ENCODE measurements at regions not wholly inside any gene's neighbourhood (a gene's known extent, or its start where the extent isn't known, plus 50 kb on each side); places are given as distances from the start of the nearest gene placed in this dataset.
"Not testable (repeated sequence)": the region's sequence is repeated elsewhere in the genome, so short reads cannot be mapped to it uniquely, and the experiment has no call there.

- ATAC-seq; intact Hi-C loops (cut with micrococcal nuclease); DNase-seq: not testable (repeated sequence)
These were observed 365.7 kb downstream of the NEBL start for GRCh38 chr10:20531241-20531883.

- no peak for DNase-seq
- intact Hi-C loops (cut with micrococcal nuclease), result no loop called here
- ATAC-seq, result no peak
These were observed 375.9 kb downstream of the NEBL start for GRCh38 chr10:20521186-20521585.

- intact Hi-C loops (cut with micrococcal nuclease), result no loop called here
- ATAC-seq (no peak), DNase-seq (no peak)
These were observed 381.5 kb downstream of the NEBL start for GRCh38 chr10:20515654-20516053.

- ATAC-seq (no peak), DNase-seq (no peak)
- intact Hi-C loops (cut with micrococcal nuclease), result no loop called here
These were observed 384.5 kb downstream of the NEBL start for GRCh38 chr10:20512631-20513030.

GRCh38 chr10:20508921-20509320 lies 388.2 kb downstream of the NEBL start:
- no peak for DNase-seq
- intact Hi-C loops (cut with micrococcal nuclease), result no loop called here
- no peak for ATAC-seq

- intact Hi-C loops (cut with micrococcal nuclease), result no loop called here
- ATAC-seq (no peak), DNase-seq (no peak)
These were observed 394.1 kb downstream of the NEBL start for GRCh38 chr10:20502903-20503585.

- ATAC-seq, result no peak
- intact Hi-C loops (cut with micrococcal nuclease), result no loop called here
- DNase-seq, result no peak
These were observed 402.6 kb downstream of the NEBL start for GRCh38 chr10:20494474-20494873.

GRCh38 chr10:20492447-20492846 lies 404.7 kb downstream of the NEBL start:
- DNase-seq (no peak), ATAC-seq (no peak)
- intact Hi-C loops (cut with micrococcal nuclease), result no loop called here

GRCh38 chr10:20489961-20490360 lies 407.1 kb downstream of the NEBL start:
- intact Hi-C loops (cut with micrococcal nuclease), result no loop called here
- DNase-seq, result no peak
- no peak for ATAC-seq

GRCh38 chr10:20486791-20487190 lies 410.3 kb downstream of the NEBL start:
- no peak for ATAC-seq

GRCh38 chr10:20485554-20485953 lies 411.6 kb downstream of the NEBL start:
- ATAC-seq, result no peak
- no peak for DNase-seq
- intact Hi-C loops (cut with micrococcal nuclease), result no loop called here

More at GRCh38 chr10:20486791-20487190, 410.3 kb downstream of the NEBL start:
- intact Hi-C loops (cut with micrococcal nuclease), result no loop called here
- no peak for DNase-seq

- ATAC-seq, result no peak
- DNase-seq, result no peak
- intact Hi-C loops (cut with micrococcal nuclease), result no loop called here
These were observed 416.1 kb downstream of the NEBL start for GRCh38 chr10:20481054-20481453.

GRCh38 chr10:20480575-20480974 lies 416.5 kb downstream of the NEBL start:
- ATAC-seq; DNase-seq; intact Hi-C loops (cut with micrococcal nuclease): not testable (repeated sequence)

GRCh38 chr10:20474064-20474463 lies 423.0 kb downstream of the NEBL start:
- intact Hi-C loops (cut with micrococcal nuclease), result no loop called here
- no peak for ATAC-seq
- no peak for DNase-seq

- ATAC-seq, result no peak
- no peak for DNase-seq
- intact Hi-C loops (cut with micrococcal nuclease), result no loop called here
These were observed 423.9 kb downstream of the NEBL start for GRCh38 chr10:20473023-20473760.

GRCh38 chr10:20466731-20467130 lies 430.4 kb downstream of the NEBL start:
- DNase-seq, result no peak
- no peak for ATAC-seq
- intact Hi-C loops (cut with micrococcal nuclease), result no loop called here

GRCh38 chr10:20457649-20458048 lies 439.5 kb downstream of the NEBL start:
- intact Hi-C loops (cut with micrococcal nuclease), result no loop called here
- ATAC-seq (no peak), DNase-seq (no peak)

GRCh38 chr10:20455774-20456173 lies 441.3 kb downstream of the NEBL start:
- ATAC-seq, result no peak
- DNase-seq, result no peak

GRCh38 chr10:20454331-20454730 lies 442.8 kb downstream of the NEBL start:
- DNase-seq, result no peak
- no peak for ATAC-seq
- intact Hi-C loops (cut with micrococcal nuclease), result no loop called here

More at GRCh38 chr10:20455774-20456173, 441.3 kb downstream of the NEBL start:
- intact Hi-C loops (cut with micrococcal nuclease), result no loop called here

GRCh38 chr10:20446561-20447193 lies 450.4 kb downstream of the NEBL start:
- intact Hi-C loops (cut with micrococcal nuclease), result no loop called here
- no peak for DNase-seq
- ATAC-seq, result no peak
